Lower leg skin (tissue), 4 donors: ENCODE measurements at regions not wholly inside any gene's neighbourhood (a gene's known extent, or its start where the extent isn't known, plus 50 kb on each side); places are given as distances from the start of the nearest gene placed in this dataset.

Experiments
- DNase-seq, 2 donors: peaks; one replicate each; pipeline ENCODE4 v3.0.0-alpha.2; 2019; ENCODE audit warnings: low spot score in 2 of 2
- H3K4me3 ChIP-seq: fragments of 200-600 bp; sonication (generic); 2 replicates; pipeline ENCODE4 v1.5.1; 2017; ENCODE audit warnings: mild to moderate bottlenecking, low read depth; ENCODE audit not compliant: poor library complexity, severe bottlenecking
- CTCF ChIP-seq, 3 donors: fragments of 450-650 bp; IDR thresholded peaks; one replicate each; pipeline ENCODE4 v1.5.1; 2016; ENCODE audit warnings: antibody characterized with exemption in 3 of 3, mild to moderate bottlenecking in 3 of 3, moderate library complexity in 2 of 3
- POLR2A ChIP-seq, 2 donors: fragments of 450-650 bp; IDR thresholded peaks; one replicate each; pipeline ENCODE4 v1.6.1; 2016 to 2017; ENCODE audit warnings: antibody characterized with exemption in 2 of 2, mild to moderate bottlenecking in 1 of 2, moderate library complexity in 1 of 2
- WGBS, 2 donors: methylation state at CpG; one replicate each; pipeline ENCODE4 v1.1.5; 2018; 5-methylcytosine and 5-hydroxymethylcytosine counted together
- intact Hi-C: fragments of 100-400 bp; cut with DNase I; formaldehyde crosslinking; loops from one replicate; pipeline ENCODE4 v1.15.0; 2023; ENCODE audit warnings: low total_unique reads

GRCh38 chr11:37712251-37712650 lies 1114.2 kb upstream of the RAG2 start:
- no peak for DNase-seq
- H3K4me3 ChIP-seq = no peak overlapping the region
- WGBS, 2 donors = 43 to 51% methylated on average over 3 of the region's 3 CpGs
- no peak for TF ChIP-seq CTCF (IDR thresholded peaks at IDR 0.05)
- intact Hi-C loops = no loop called here

GRCh38 chr11:37710031-37710430 lies 1112.0 kb upstream of the RAG2 start:
- intact Hi-C loops = no loop called here

GRCh38 chr11:37704791-37705190 lies 1106.8 kb upstream of the RAG2 start:
- TF ChIP-seq POLR2A (IDR thresholded peaks at IDR 0.05) (no peak), CTCF (IDR thresholded peaks at IDR 0.05) (no peak)
- no peak overlapping the region for H3K4me3 ChIP-seq
- intact Hi-C loops = no loop called here
- 60 to 63% methylated on average over 2 of the region's 2 CpGs for WGBS, 2 donors
- no peak for DNase-seq

More at GRCh38 chr11:37710031-37710430, 1112.0 kb upstream of the RAG2 start:
- TF ChIP-seq CTCF (IDR thresholded peaks at IDR 0.05) (no peak), POLR2A (IDR thresholded peaks at IDR 0.05) (no peak)
- 21 to 23% methylated on average over 1 of the region's 1 CpG for WGBS, 2 donors
- H3K4me3 ChIP-seq = no peak overlapping the region
- no peak for DNase-seq

- no peak for TF ChIP-seq POLR2A (IDR thresholded peaks at IDR 0.05)
- TF ChIP-seq CTCF (IDR thresholded peaks at IDR 0.05) = no peak
- intact Hi-C loops = no loop called here
- WGBS, 2 donors = 71 to 73% methylated on average over 2 of the region's 2 CpGs
Observed at GRCh38 chr11:37699644-37700043, 1101.6 kb upstream of the RAG2 start.

GRCh38 chr11:37695283-37695682 lies 1097.2 kb upstream of the RAG2 start:
- intact Hi-C loops = no loop called here
- no peak for TF ChIP-seq CTCF (IDR thresholded peaks at IDR 0.05)
- no peak for TF ChIP-seq POLR2A (IDR thresholded peaks at IDR 0.05)

More at GRCh38 chr11:37699644-37700043, 1101.6 kb upstream of the RAG2 start:
- no peak overlapping the region for H3K4me3 ChIP-seq
- no peak for DNase-seq

GRCh38 chr11:37689951-37690350 lies 1091.9 kb upstream of the RAG2 start:
- WGBS, 2 donors = 27 to 34% methylated on average over 2 of the region's 2 CpGs
- no peak for DNase-seq
- intact Hi-C loops = no loop called here
- H3K4me3 ChIP-seq = no peak overlapping the region
- TF ChIP-seq CTCF (IDR thresholded peaks at IDR 0.05) (no peak), POLR2A (IDR thresholded peaks at IDR 0.05) (no peak)

More at GRCh38 chr11:37695283-37695682, 1097.2 kb upstream of the RAG2 start:
- H3K4me3 ChIP-seq = no peak overlapping the region
- DNase-seq = no peak
